ENCODE measurements at regions not wholly inside any gene's neighbourhood (a gene's known extent, or its start where the extent isn't known, plus 50 kb on each side); places are given as distances from the start of the nearest gene placed in this dataset.

DNA sequence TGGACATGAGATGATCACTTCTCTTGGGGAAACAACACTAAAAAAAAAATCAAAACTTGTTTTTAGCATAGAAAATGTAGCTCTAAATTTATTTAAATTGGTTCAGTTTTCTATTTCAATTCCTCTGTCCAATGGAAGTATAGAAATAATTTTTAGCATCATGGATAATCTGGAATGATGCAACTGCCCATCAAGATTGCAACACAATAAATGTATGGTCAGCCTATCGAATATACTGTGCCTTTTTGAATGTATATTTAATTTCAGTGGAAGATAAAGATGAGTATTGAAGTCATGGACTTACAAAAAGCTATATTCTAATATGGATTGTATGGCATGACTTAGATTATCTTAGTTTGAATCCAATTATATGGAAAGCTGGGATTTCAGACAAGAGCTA is 906.7 kb downstream of the IGSF11 start:
- TF ChIP-seq POU5F1 (IDR thresholded peaks at IDR 0.05; ENCODE audit: low read depth, low read length) = no peak
- TF ChIP-seq SRF (IDR thresholded peaks at IDR 0.05; ENCODE audit: low read depth, low read length) = no peak
- no peak for TF ChIP-seq KDM5A (IDR thresholded peaks at IDR 0.05; ENCODE audit: low read length)
- TF ChIP-seq CEBPB (IDR thresholded peaks at IDR 0.05; ENCODE audit: low read depth, low read length) = peak; percentile 67
- DNase-seq (ENCODE audit: low read depth in 1 of 2, low spot score in 2 of 2) = no peak
- no peak for FAIRE-seq
- H4K20me1 ChIP-seq (replicated peaks in 1 of 2; ENCODE audit: control insufficient read depth in 1 of 2, insufficient read depth in 2 of 2, low read length in 2 of 2) = no peaks in the 10 kb centered on the region
- H3K27ac ChIP-seq (ENCODE audit: low read depth, low read length) = no peak overlapping the region
- ChIA-PET CTCF (ENCODE audit: partially characterized antibody) (no interaction called here), POLR2A (ENCODE audit: partially characterized antibody) (no interaction called here)
- no peaks in the 10 kb centered on the region for H3K79me2 ChIP-seq (ENCODE audit: control insufficient read depth in 1 of 2, insufficient read depth in 2 of 2, low read length in 2 of 2)
- H3K27me3 ChIP-seq (replicated peaks in 1 of 4; ENCODE audit: control insufficient read depth in 3 of 4, extremely low read depth in 1 of 4, insufficient read depth in 3 of 4, low read length in 3 of 4) = no peaks in the 10 kb centered on the region
- H4K5ac ChIP-seq (ENCODE audit: insufficient read length, low read depth, low read length) = no peak overlapping the region
- H2AK5ac ChIP-seq (ENCODE audit: low read depth, low read length) = no peak overlapping the region
- H3K4me3 ChIP-seq (ENCODE audit: extremely low read depth in 1 of 4, insufficient read depth in 2 of 4, low read depth in 3 of 4, low read length in 4 of 4) = no peak overlapping the region
- H3K9me3 ChIP-seq (ENCODE audit: insufficient read depth in 2 of 2, low read depth in 1 of 2, low read length in 1 of 2) = no peaks in the 10 kb centered on the region
- H3K14ac ChIP-seq (ENCODE audit: insufficient read length) = no peak overlapping the region
- H2AFZ ChIP-seq (ENCODE audit: low read length) = no peak overlapping the region
- H4K8ac ChIP-seq (ENCODE audit: extremely low read depth, insufficient read depth, low read length) = no peak overlapping the region
- H3K4ac ChIP-seq (replicated peaks; ENCODE audit: insufficient read length, low read depth, low read length) = no peak overlapping the region
- no peak overlapping the region for H3K23ac ChIP-seq (ENCODE audit: insufficient read length)
- H2BK15ac ChIP-seq (ENCODE audit: low read length) = no peak overlapping the region
- H3K4me1 ChIP-seq (replicated peaks in 1 of 4; ENCODE audit: control insufficient read depth in 3 of 4, insufficient read depth in 4 of 4, low read length in 3 of 4) = no peaks in the 10 kb centered on the region
- no peaks in the 10 kb centered on the region for H3K36me3 ChIP-seq (ENCODE audit: control insufficient read depth in 2 of 4, insufficient read depth in 4 of 4, low read length in 3 of 4)
- H3K18ac ChIP-seq (ENCODE audit: extremely low read depth, low read length) = no peak overlapping the region
- no peak overlapping the region for H2BK20ac ChIP-seq (ENCODE audit: low read length)
- no peak overlapping the region for H2BK120ac ChIP-seq (replicated peaks; ENCODE audit: low read depth, low read length)
- H3K79me1 ChIP-seq (ENCODE audit: low read depth, low read length) = no peaks in the 10 kb centered on the region
- no peaks in the 10 kb centered on the region; the same call in 1 of the 2 replicates for H3K23me2 ChIP-seq (ENCODE audit: low read depth, low read length)
- H3K56ac ChIP-seq (replicated peaks; ENCODE audit: insufficient read length, low read depth, low read length) = no peak overlapping the region
- H3K4me2 ChIP-seq (ENCODE audit: insufficient read depth in 1 of 2, low read depth in 2 of 2, low read length in 2 of 2) = no peak overlapping the region
- no peak overlapping the region for H2BK5ac ChIP-seq (ENCODE audit: low read depth, low read length)
- no peak overlapping the region for H3K9ac ChIP-seq (replicated peaks in 1 of 4; ENCODE audit: extremely low read depth in 1 of 4, low read depth in 3 of 4, low read length in 3 of 4)
- H2BK12ac ChIP-seq (ENCODE audit: low read depth, low read length) = no peak overlapping the region
- H4K91ac ChIP-seq (replicated peaks; ENCODE audit: insufficient read length, low read length) = no peak overlapping the region
- 88% methylated on average over 1 of the region's 1 CpG; no CpG with 5 or more reads in 1 of the 2 experiments for WGBS, 2 experiments (ENCODE audit: extremely low coverage in 1 of 2, insufficient coverage in 1 of 2, insufficient read length in 1 of 2, insufficient replicate concordance in 2 of 2, low coverage in 1 of 2, low lambda C conversion rate in 2 of 2, missing lambda C conversion rate in 1 of 2)
